WTC11 (cell line): ENCODE measurements at regions not wholly inside any gene's neighbourhood (a gene's known extent, or its start where the extent isn't known, plus 50 kb on each side); places are given as distances from the start of the nearest gene placed in this dataset.

ENCODE experiments used
- ATAC-seq: fragments of 200-7000 bp; cut with Tn5 transposase; 2 replicates; pipeline ENCODE4 v1.10.0; 2021; ENCODE audit warnings: mild to moderate bottlenecking, moderate library complexity
- CTCF ChIA-PET: fragments of 300-600 bp; sonication (Branson Sonifier 250); formaldehyde crosslinking; loops from one replicate; lab custom pipeline; 2021; ENCODE audit warnings: antibody characterized with exemption; lab: Charles Lee
- POLR2A ChIA-PET: fragments of 350-600 bp; sonication (Branson Sonifier 250); formaldehyde crosslinking; loops from one replicate; lab custom pipeline; 2021; ENCODE audit warnings: antibody characterized with exemption; lab: Charles Lee
- DNase-seq: peaks from one replicate; pipeline ENCODE4 v3.0.0; 2021; ENCODE audit warnings: low spot score
- H3K27ac Mint-ChIP-seq: 2 replicates; pipeline ENCODE4 v1.8.0; 2021; ENCODE audit warnings: mixed read lengths
- H3K27me3 Mint-ChIP-seq: 2 replicates; pipeline ENCODE4 v1.8.0; 2021; ENCODE audit warnings: low read depth, mild to moderate bottlenecking, moderate library complexity, mixed read lengths
- H3K36me3 Mint-ChIP-seq: 2 replicates; pipeline ENCODE4 v1.8.0; 2021; ENCODE audit warnings: mixed read lengths
- H3K4me1 Mint-ChIP-seq: 2 replicates; pipeline ENCODE4 v1.8.0; 2022; ENCODE audit warnings: mixed read lengths
- H3K4me3 Mint-ChIP-seq: 2 replicates; pipeline ENCODE4 v1.8.0; 2021; ENCODE audit warnings: mild to moderate bottlenecking, moderate library complexity, mixed read lengths
- H3K9me3 Mint-ChIP-seq: 2 replicates; pipeline ENCODE4 v1.8.0; 2021; ENCODE audit warnings: mixed read lengths
- AR ChIP-seq: fragments of 250-450 bp; sonication (Bioruptor Pico); IDR thresholded peaks from 2 replicates; pipeline ENCODE4 v1.9.0; 2021; ENCODE audit warnings: mild to moderate bottlenecking
- ATF1 ChIP-seq: sonication (generic); formaldehyde crosslinking; IDR thresholded peaks from 2 replicates; pipeline ENCODE4 v1.8.1; 2023; ENCODE audit warnings: mild to moderate bottlenecking, moderate library complexity, missing genetic modification reagents
- ATF2 ChIP-seq: sonication (generic); formaldehyde crosslinking; IDR thresholded peaks from 2 replicates; pipeline ENCODE4 v1.8.1; 2022; ENCODE audit warnings: low read depth, missing genetic modification reagents, borderline replicate concordance
- ATF3 ChIP-seq: sonication (generic); formaldehyde crosslinking; conservative IDR thresholded peaks from 2 replicates; pipeline ENCODE4 v1.8.1; 2022; ENCODE audit warnings: mild to moderate bottlenecking, missing genetic modification reagents
- CTCF ChIP-seq: fragments of 200-600 bp; IDR thresholded peaks from 2 replicates; pipeline ENCODE4 v1.8.0; 2022; ENCODE audit warnings: antibody characterized with exemption
- E2F1 ChIP-seq: sonication (generic); formaldehyde crosslinking; IDR thresholded peaks from 2 replicates; pipeline ENCODE4 v1.8.0; 2022; ENCODE audit warnings: mild to moderate bottlenecking, missing genetic modification reagents
- ERG ChIP-seq: fragments of 250-450 bp; sonication (Bioruptor Pico); IDR thresholded peaks from 2 replicates; pipeline ENCODE4 v1.8.0; 2021; ENCODE audit warnings: mild to moderate bottlenecking
- ETV6 ChIP-seq: sonication (generic); formaldehyde crosslinking; IDR thresholded peaks from 2 replicates; pipeline ENCODE4 v1.8.1; 2022; ENCODE audit warnings: mild to moderate bottlenecking, missing genetic modification reagents
- GTF2I ChIP-seq: fragments of 250-450 bp; sonication (Bioruptor Pico); conservative IDR thresholded peaks from 2 replicates; pipeline ENCODE4 v1.4.0; 2021; ENCODE audit warnings: mild to moderate bottlenecking
- MAX ChIP-seq: sonication (generic); formaldehyde crosslinking; IDR thresholded peaks from 2 replicates; pipeline ENCODE4 v1.8.0; 2022; ENCODE audit warnings: mild to moderate bottlenecking, missing genetic modification reagents
- RORB ChIP-seq: fragments of 250-450 bp; sonication (Bioruptor Pico); IDR thresholded peaks from 2 replicates; pipeline ENCODE4 v1.9.0; 2021; ENCODE audit warnings: mild to moderate bottlenecking
- STAT6 ChIP-seq: sonication (generic); formaldehyde crosslinking; conservative IDR thresholded peaks from 2 replicates; pipeline ENCODE4 v1.8.1; 2023; ENCODE audit warnings: mild to moderate bottlenecking, low read depth, missing genetic modification reagents, moderate library complexity
- TP53 ChIP-seq: sonication (generic); formaldehyde crosslinking; IDR thresholded peaks from 2 replicates; pipeline ENCODE4 v1.8.1; 2023; ENCODE audit warnings: mild to moderate bottlenecking, missing genetic modification reagents
- ZMAT4 ChIP-seq: fragments of 250-450 bp; sonication (Bioruptor Pico); IDR thresholded peaks from 2 replicates; pipeline ENCODE4 v1.9.0; 2021; ENCODE audit warnings: mild to moderate bottlenecking
- ZNF317 ChIP-seq: sonication (generic); formaldehyde crosslinking; IDR thresholded peaks from 2 replicates; pipeline ENCODE4 v1.8.1; 2023; ENCODE audit warnings: low read depth, mild to moderate bottlenecking, moderate library complexity, missing genetic modification reagents, borderline replicate concordance
- ZNF396 ChIP-seq: fragments of 250-450 bp; sonication (Bioruptor Pico); IDR thresholded peaks from 2 replicates; pipeline ENCODE4 v1.8.0; 2021; ENCODE audit warnings: mild to moderate bottlenecking, moderate library complexity, borderline replicate concordance
- ZNF423 ChIP-seq: fragments of 250-450 bp; sonication (Bioruptor Pico); IDR thresholded peaks from 2 replicates; pipeline ENCODE4 v2.1.2; 2022; ENCODE audit warnings: mild to moderate bottlenecking, moderate library complexity
- ZSCAN18 ChIP-seq: fragments of 250-450 bp; sonication (Bioruptor Pico); IDR thresholded peaks from 2 replicates; pipeline ENCODE4 v2.1.2; 2022; ENCODE audit warnings: mild to moderate bottlenecking, moderate library complexity

- Mint-ChIP-seq H3K27ac (no peak overlapping the region), H3K9me3 (no peaks in the 10 kb centered on the region), H3K4me3 (no peak overlapping the region), H3K4me1 (peaks cover 15% of the 10 kb centered on the region), H3K36me3 (no peaks in the 10 kb centered on the region), H3K27me3 (no peaks in the 10 kb centered on the region)
- ATAC-seq (peak; percentile 90), DNase-seq (no peak)
- ChIA-PET POLR2A (no interaction called here), CTCF (interaction anchor here (1.3 kb wide), 1 partner anchor 439 kb away, joined by 4 read pairs; no protein-coding TSS in a partner anchor)
- no peak for TF ChIP-seq ATF3 (CRISPR knock-in tag)
- no peak for TF ChIP-seq AR (CRISPR knock-in tag)
- TF ChIP-seq CTCF: peak; percentile 47
Measured at GRCh38 chr1:80218112-80218511, 1211.6 kb upstream of the ADGRL4 start.

GRCh38 chr1:80217377-80217986 is 1211.0 kb upstream of the ADGRL4 start:
- ATAC-seq (peak; percentile 43; the same call in 1 of the 2 replicates), DNase-seq (no peak)
- no peak overlapping the region for H3K4me3 Mint-ChIP-seq
- CTCF ChIA-PET: interaction anchor here (0.8 to 1.3 kb wide), 2 partner anchors 27 to 439 kb away, joined by 3 to 4 read pairs; no protein-coding TSS in a partner anchor
- H3K27ac Mint-ChIP-seq: no peak overlapping the region
- no peaks in the 10 kb centered on the region for H3K27me3 Mint-ChIP-seq
- peaks cover 18% of the 10 kb centered on the region for H3K4me1 Mint-ChIP-seq
- TF ChIP-seq ZMAT4 (CRISPR knock-in tag): no peak
- no peak for TF ChIP-seq MAX
- TF ChIP-seq STAT6 (CRISPR knock-in tag): no peak
- no peak for TF ChIP-seq ZNF423 (CRISPR knock-in tag)
- TF ChIP-seq RORB (CRISPR knock-in tag): no peak
- TF ChIP-seq ERG (CRISPR knock-in tag): no peak
- TF ChIP-seq ATF2 (CRISPR knock-in tag): no peak
- no peak for TF ChIP-seq ZNF317
- no peak for TF ChIP-seq ETV6 (CRISPR knock-in tag)
- TF ChIP-seq E2F1: no peak
- no peak for TF ChIP-seq ZNF396 (CRISPR knock-in tag)
- TF ChIP-seq ZSCAN18 (CRISPR knock-in tag): no peak
- no peak for TF ChIP-seq GTF2I (CRISPR knock-in tag)
- TF ChIP-seq ATF1: no peak
- TF ChIP-seq TP53 (CRISPR knock-in tag): no peak
- TF ChIP-seq, all 79 proteins: peak for 0
- no peaks in the 10 kb centered on the region for H3K36me3 Mint-ChIP-seq
- POLR2A ChIA-PET: no interaction called here
- H3K9me3 Mint-ChIP-seq: no peaks in the 10 kb centered on the region
